ENCODE measurements at regions not wholly inside any gene's neighbourhood (a gene's known extent, or its start where the extent isn't known, plus 50 kb on each side); places are given as distances from the start of the nearest gene placed in this dataset.

DNA sequence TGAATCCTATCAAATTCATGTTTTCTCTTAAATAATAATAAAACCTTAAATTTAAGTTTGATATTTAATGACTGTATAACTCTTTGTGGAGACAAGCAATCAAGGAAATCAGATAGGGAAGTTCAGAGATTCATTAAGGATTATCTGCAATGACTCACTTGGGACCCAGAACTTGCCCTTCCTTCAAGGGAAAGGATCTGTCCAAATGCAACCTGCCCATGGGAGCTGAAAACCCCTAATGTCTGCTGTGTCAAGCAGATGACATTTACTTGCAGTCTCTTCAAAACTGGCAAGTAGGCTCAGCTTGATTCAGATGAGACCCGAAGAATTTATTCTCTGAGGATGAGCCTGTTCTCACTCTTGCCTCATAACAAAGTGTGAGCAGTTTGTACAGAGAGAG lies 1577.6 kb downstream of the EFNA5 start:
- TF ChIP-seq CTCF (conservative IDR thresholded peaks at IDR 0.05; ENCODE audit: low read depth, low read length) (no peak), EZH2 (IDR thresholded peaks at IDR 0.05; ENCODE audit: borderline replicate concordance, low read depth, low read length, poor library complexity, severe bottlenecking) (no peak)

All from A673 (cell line).